C4-2B (cell line): ENCODE measurements at regions not wholly inside any gene's neighbourhood (a gene's known extent, or its start where the extent isn't known, plus 50 kb on each side); places are given as distances from the start of the nearest gene placed in this dataset.

ENCODE experiments used
- ZFX ChIP-seq: fragments of 450-650 bp; IDR thresholded peaks from 2 replicates; pipeline ENCODE4 v1.6.1; 2017
- TF ChIP-seq, protein P1 (sequence below): fragments of 450-650 bp; conservative IDR thresholded peaks from 2 replicates; pipeline ENCODE4 v1.5.1; 2017; ENCODE audit warnings: mild to moderate bottlenecking

DNA sequence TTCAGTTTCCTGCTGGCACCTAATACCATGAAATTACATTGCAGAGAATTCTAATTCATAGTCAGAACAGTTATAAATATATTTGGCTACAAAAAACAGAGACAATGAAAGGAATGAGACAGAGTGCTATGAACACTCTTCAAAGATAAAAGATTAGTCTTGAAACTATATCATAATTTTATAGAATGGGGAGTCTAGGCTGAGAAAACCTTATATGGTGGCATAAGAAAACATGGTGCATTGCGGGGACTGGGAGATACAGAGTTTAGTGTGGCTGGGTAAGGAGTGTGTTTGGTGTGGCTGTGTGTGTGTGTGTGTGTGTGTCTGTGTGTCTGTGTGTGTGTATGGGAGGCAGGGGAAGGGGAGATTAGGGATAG lies 64.5 kb upstream of the CTLA4 start:
- TF ChIP-seq, protein P1, sequence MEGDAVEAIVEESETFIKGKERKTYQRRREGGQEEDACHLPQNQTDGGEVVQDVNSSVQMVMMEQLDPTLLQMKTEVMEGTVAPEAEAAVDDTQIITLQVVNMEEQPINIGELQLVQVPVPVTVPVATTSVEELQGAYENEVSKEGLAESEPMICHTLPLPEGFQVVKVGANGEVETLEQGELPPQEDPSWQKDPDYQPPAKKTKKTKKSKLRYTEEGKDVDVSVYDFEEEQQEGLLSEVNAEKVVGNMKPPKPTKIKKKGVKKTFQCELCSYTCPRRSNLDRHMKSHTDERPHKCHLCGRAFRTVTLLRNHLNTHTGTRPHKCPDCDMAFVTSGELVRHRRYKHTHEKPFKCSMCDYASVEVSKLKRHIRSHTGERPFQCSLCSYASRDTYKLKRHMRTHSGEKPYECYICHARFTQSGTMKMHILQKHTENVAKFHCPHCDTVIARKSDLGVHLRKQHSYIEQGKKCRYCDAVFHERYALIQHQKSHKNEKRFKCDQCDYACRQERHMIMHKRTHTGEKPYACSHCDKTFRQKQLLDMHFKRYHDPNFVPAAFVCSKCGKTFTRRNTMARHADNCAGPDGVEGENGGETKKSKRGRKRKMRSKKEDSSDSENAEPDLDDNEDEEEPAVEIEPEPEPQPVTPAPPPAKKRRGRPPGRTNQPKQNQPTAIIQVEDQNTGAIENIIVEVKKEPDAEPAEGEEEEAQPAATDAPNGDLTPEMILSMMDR, result no peak
- TF ChIP-seq ZFX, result no peak
